ENCODE measurements at regions not wholly inside any gene's neighbourhood (a gene's known extent, or its start where the extent isn't known, plus 50 kb on each side); places are given as distances from the start of the nearest gene placed in this dataset.

GRCh38 chr5:63894690-63895089 lies 67.6 kb downstream of the HTR1A start:
- no peak for TF ChIP-seq CTCF (IDR thresholded peaks at IDR 0.05; ENCODE audit: control extremely low read depth, extremely low read depth, low read depth, missing control alignments)
- ChIA-PET POLR2A (no interaction called here), CTCF (no interaction called here)
- DNase-seq (ENCODE audit: extremely low spot score): no peak

GRCh38 chr5:63878788-63879187 lies 83.5 kb downstream of the HTR1A start:
- POLR2A ChIA-PET: no interaction called here
- no peak for TF ChIP-seq CTCF (IDR thresholded peaks at IDR 0.05; ENCODE audit: control extremely low read depth, extremely low read depth, low read depth, missing control alignments)
- CTCF ChIA-PET: no interaction called here
- no peak for DNase-seq (ENCODE audit: extremely low spot score)

GRCh38 chr5:63877961-63878360 lies 84.3 kb downstream of the HTR1A start:
- CTCF ChIA-PET: interaction anchor here (1.3 kb wide), 1 partner anchor 10 kb away, joined by 3 read pairs; no protein-coding TSS in a partner anchor
- TF ChIP-seq CTCF (IDR thresholded peaks at IDR 0.05; ENCODE audit: control extremely low read depth, extremely low read depth, low read depth, missing control alignments): no peak
- no peak for DNase-seq (ENCODE audit: extremely low spot score)
- POLR2A ChIA-PET: no interaction called here

- POLR2A ChIA-PET: interaction anchor here (0.5 kb wide), 1 partner anchor 38 kb away, joined by 3 read pairs; no protein-coding TSS in a partner anchor
- CTCF ChIA-PET: no interaction called here
- TF ChIP-seq CTCF (IDR thresholded peaks at IDR 0.05; ENCODE audit: control extremely low read depth, extremely low read depth, low read depth, missing control alignments): no peak
- DNase-seq (ENCODE audit: extremely low spot score): no peak
Measured at GRCh38 chr5:63860379-63860778, 101.9 kb downstream of the HTR1A start.

- ChIA-PET POLR2A (interaction anchor here (0.5 kb wide), 1 partner anchor 25 kb away, joined by 5 read pairs; no protein-coding TSS in a partner anchor), CTCF (no interaction called here)
- no peak for TF ChIP-seq CTCF (IDR thresholded peaks at IDR 0.05; ENCODE audit: control extremely low read depth, extremely low read depth, low read depth, missing control alignments)
- no peak for DNase-seq (ENCODE audit: extremely low spot score)
Measured at GRCh38 chr5:63854076-63854475, 108.2 kb downstream of the HTR1A start.

GRCh38 chr5:63843190-63843589 lies 119.1 kb downstream of the HTR1A start:
- ChIA-PET POLR2A (no interaction called here), CTCF (no interaction called here)
- TF ChIP-seq CTCF (IDR thresholded peaks at IDR 0.05; ENCODE audit: control extremely low read depth, extremely low read depth, low read depth, missing control alignments): no peak
- no peak for DNase-seq (ENCODE audit: extremely low spot score)

- ChIA-PET CTCF (interaction anchor here (0.8 to 1.0 kb wide), 3 partner anchors 19 to 68 kb away, joined by 3 read pairs; no protein-coding TSS in a partner anchor), POLR2A (no interaction called here)
- TF ChIP-seq CTCF (IDR thresholded peaks at IDR 0.05; ENCODE audit: control extremely low read depth, extremely low read depth, low read depth, missing control alignments): no peak
- DNase-seq (ENCODE audit: extremely low spot score): no peak
Measured at GRCh38 chr5:63837437-63837836, 124.8 kb downstream of the HTR1A start.
